ENCODE measurements at regions not wholly inside any gene's neighbourhood (a gene's known extent, or its start where the extent isn't known, plus 50 kb on each side); places are given as distances from the start of the nearest gene placed in this dataset.

DNA sequence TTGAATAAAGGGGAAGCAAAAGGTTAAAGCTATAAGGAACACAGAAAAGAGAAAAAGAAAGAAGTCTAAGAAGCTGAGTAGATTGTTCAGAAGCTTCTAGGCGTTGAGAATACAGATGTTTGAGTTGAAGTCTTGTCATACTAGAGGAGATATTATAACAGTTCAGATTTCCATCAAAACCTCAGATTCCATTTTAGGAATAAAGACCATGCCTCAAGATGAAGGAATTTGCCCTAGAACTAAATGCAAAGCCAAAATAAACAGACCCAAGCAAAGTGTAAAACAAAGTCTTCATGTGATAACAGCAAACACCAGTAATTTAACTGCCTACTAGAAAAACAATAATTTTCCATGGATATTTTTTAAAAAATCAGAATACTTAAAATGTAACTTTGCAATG lies 476.5 kb upstream of the POT1 start:
- TF ChIP-seq, protein P1, sequence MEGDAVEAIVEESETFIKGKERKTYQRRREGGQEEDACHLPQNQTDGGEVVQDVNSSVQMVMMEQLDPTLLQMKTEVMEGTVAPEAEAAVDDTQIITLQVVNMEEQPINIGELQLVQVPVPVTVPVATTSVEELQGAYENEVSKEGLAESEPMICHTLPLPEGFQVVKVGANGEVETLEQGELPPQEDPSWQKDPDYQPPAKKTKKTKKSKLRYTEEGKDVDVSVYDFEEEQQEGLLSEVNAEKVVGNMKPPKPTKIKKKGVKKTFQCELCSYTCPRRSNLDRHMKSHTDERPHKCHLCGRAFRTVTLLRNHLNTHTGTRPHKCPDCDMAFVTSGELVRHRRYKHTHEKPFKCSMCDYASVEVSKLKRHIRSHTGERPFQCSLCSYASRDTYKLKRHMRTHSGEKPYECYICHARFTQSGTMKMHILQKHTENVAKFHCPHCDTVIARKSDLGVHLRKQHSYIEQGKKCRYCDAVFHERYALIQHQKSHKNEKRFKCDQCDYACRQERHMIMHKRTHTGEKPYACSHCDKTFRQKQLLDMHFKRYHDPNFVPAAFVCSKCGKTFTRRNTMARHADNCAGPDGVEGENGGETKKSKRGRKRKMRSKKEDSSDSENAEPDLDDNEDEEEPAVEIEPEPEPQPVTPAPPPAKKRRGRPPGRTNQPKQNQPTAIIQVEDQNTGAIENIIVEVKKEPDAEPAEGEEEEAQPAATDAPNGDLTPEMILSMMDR (IDR thresholded peaks at IDR 0.05), result no peak
- DNase-seq (no peak), ATAC-seq (no peak)
- Histone ChIP-seq H3K36me3 (ENCODE audit: low read depth) (no peaks in the 10 kb centered on the region), H3K4me3 (no peak overlapping the region), H3K9me3 (peaks cover 7% of the 10 kb centered on the region), H3K4me1 (ENCODE audit: low read depth) (no peaks in the 10 kb centered on the region)
- intact Hi-C loops (cut with DNase I, micrococcal nuclease), result no loop called here

DNA sequence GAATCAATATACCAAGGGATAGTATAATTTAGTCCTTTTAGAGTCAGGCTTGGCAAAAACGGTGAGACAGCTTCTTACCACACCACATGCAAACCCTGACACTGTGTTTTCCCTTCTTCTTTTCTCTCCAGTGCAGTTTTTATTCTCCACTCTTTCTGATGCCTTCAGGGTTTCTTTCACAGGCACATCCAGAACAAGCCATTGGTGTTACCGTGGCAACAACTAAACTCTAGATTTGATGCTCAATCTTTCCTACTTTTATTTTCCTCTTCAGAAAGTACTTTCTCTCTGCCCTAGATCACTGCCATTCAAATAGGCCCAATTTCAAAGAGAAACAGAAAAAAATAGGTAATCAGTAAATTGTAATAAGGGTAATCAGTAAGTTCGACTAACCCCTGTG lies 469.8 kb upstream of the POT1 start:
- no peak for DNase-seq
- no peak for ATAC-seq
- no peaks in the 10 kb centered on the region for H3K4me1 ChIP-seq (ENCODE audit: low read depth)
- intact Hi-C loops (cut with DNase I, micrococcal nuclease), result no loop called here
- peaks cover 3% of the 10 kb centered on the region for H3K9me3 ChIP-seq
- H3K4me3 ChIP-seq, result no peak overlapping the region
- TF ChIP-seq, protein P1 (IDR thresholded peaks at IDR 0.05), result no peak
- H3K36me3 ChIP-seq (ENCODE audit: low read depth), result no peaks in the 10 kb centered on the region

DNA sequence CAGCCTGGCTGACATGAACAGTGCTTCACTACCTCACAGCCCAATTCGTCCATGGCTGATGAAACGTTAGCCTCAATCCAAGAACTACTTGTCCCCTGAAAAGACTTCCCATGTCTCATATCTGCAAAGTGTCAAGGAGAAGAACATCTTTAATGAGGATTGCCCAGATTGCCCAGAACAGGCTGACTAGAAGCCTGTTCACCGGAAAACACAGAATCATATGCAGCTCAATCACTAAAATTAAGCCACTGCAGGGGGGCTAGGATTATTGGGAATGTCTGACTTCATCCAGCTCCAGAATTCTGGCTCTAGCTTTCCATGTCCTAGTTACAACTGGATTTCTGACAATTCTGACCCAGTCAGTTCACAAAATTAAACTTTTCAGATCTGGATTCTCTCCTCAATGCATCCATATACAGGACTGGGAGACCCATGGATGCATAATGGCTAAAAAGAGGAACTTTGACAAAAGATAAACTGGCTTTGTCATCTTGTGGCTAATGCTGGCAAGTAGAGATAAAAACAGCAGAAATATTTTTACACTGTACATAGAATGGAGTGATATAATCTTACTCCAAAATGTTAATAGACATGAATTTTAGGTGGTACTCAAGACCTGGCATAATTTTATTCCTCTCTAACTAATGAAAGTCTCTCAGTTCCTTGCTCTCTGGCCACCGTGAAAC lies 467.0 kb upstream of the POT1 start:
- intact Hi-C loops (cut with DNase I, micrococcal nuclease), result no loop called here
- H3K9me3 ChIP-seq, result peaks cover 2% of the 10 kb centered on the region
- DNase-seq (no peak), ATAC-seq (no peak)
- H3K4me1 ChIP-seq (ENCODE audit: low read depth), result no peaks in the 10 kb centered on the region
- no peaks in the 10 kb centered on the region for H3K36me3 ChIP-seq (ENCODE audit: low read depth)
- TF ChIP-seq, protein P1 (IDR thresholded peaks at IDR 0.05), result no peak
- no peak overlapping the region for H3K4me3 ChIP-seq

DNA sequence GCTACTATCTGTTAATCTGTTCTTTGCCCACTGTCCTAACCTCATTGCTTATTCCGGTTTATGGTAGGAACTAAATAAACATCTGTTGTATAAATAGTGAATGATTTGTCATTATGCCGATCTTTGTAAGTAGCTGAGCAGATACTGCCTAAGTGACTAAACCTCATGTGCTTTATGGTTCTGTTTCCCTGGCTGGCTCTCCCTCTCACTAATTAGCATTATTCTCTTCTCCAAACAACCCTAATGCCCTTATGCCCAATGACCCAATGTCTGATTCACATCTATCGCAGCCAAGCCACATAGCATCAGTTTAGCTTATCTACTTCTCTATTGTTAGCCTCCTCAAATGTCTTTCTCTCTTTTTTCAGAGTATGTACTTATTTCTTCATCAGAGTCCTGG lies 462.3 kb upstream of the POT1 start:
- Histone ChIP-seq H3K4me1 (ENCODE audit: low read depth) (no peaks in the 10 kb centered on the region), H3K9me3 (peaks cover 4% of the 10 kb centered on the region), H3K4me3 (no peak overlapping the region), H3K36me3 (ENCODE audit: low read depth) (no peaks in the 10 kb centered on the region)
- intact Hi-C loops (cut with DNase I, micrococcal nuclease), result no loop called here
- TF ChIP-seq, protein P1 (IDR thresholded peaks at IDR 0.05), result no peak
- ATAC-seq, result no peak
- no peak for DNase-seq

DNA sequence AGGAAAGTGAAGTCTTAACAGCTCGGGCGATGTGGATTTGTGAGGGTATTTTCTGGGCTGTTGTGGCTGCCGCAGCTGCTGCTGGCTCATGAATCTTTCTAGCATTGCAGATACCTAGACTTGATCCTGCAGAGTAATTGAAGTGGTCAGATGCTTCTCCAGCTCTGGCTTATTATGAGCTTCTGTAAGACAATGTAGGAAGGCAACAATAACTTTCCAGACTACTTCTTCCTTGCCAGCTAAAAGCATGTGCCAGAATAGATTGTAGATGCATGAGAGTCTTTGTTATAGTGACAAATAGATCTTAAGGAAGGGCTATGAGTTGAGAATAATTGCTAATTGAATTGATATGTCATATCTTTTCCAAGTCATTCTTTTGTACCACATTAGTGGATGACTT lies 461.4 kb upstream of the POT1 start:
- TF ChIP-seq, protein P1 (IDR thresholded peaks at IDR 0.05), result no peak
- Histone ChIP-seq H3K9me3 (peaks cover 4% of the 10 kb centered on the region), H3K36me3 (ENCODE audit: low read depth) (no peaks in the 10 kb centered on the region), H3K4me3 (no peak overlapping the region), H3K4me1 (ENCODE audit: low read depth) (no peaks in the 10 kb centered on the region)
- DNase-seq, result no peak
- ATAC-seq, result no peak
- intact Hi-C loops (cut with DNase I, micrococcal nuclease), result no loop called here

DNA sequence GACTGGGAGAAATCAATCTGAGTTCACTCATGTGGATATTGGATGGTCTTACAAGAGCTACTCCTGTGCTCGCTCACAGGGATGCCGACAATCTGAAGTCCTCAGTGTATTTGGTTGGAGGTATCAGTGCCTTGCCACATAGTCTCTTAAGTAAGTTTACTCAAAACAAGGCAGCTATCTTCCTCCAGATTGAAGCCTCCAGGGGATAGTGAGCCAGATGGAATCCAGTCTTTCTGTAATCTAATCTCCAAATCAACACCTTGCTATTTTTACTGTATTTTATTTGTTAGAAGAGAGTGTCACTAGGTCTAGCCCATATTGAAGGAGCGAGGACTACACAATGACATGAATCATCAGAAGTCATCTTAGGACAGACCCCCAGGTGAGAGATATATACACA lies 456.6 kb upstream of the POT1 start:
- intact Hi-C loops (cut with DNase I, micrococcal nuclease), result no loop called here
- H3K9me3 ChIP-seq, result peaks cover 17% of the 10 kb centered on the region
- no peak for ATAC-seq
- TF ChIP-seq, protein P1 (IDR thresholded peaks at IDR 0.05), result no peak
- no peak for DNase-seq
- H3K4me1 ChIP-seq (ENCODE audit: low read depth), result no peaks in the 10 kb centered on the region
- H3K36me3 ChIP-seq (ENCODE audit: low read depth), result no peaks in the 10 kb centered on the region
- H3K4me3 ChIP-seq, result no peak overlapping the region

All from mucosa of descending colon (tissue), 3 donors.